GM23338 (cell line): ENCODE measurements at regions not wholly inside any gene's neighbourhood (a gene's known extent, or its start where the extent isn't known, plus 50 kb on each side); places are given as distances from the start of the nearest gene placed in this dataset.

ENCODE experiments used
- ATAC-seq: fragments of 200-7000 bp; cut with Tn5 transposase; 3 replicates; pipeline ENCODE4 v1.9.1; 2020
- DNase-seq: peaks from one replicate; pipeline ENCODE4 v3.0.0-alpha.2; 2015; ENCODE audit warnings: low spot score
- H2AFZ ChIP-seq: fragments of 200-600 bp; sonication (generic); 2 replicates; pipeline ENCODE4 v1.8.0; 2016; ENCODE audit warnings: antibody characterized with exemption, mild to moderate bottlenecking, moderate library complexity
- H3F3A ChIP-seq: fragments of 200-600 bp; sonication (generic); replicated peaks from 2 replicates; pipeline ENCODE4 v1.8.0; 2017; ENCODE audit warnings: antibody characterized with exemption, mixed run types, low read depth
- H3K27ac ChIP-seq: fragments of 200-600 bp; sonication (generic); 2 replicates; pipeline ENCODE4 v1.6.1; 2016; ENCODE audit warnings: low read depth
- H3K27me3 ChIP-seq: fragments of 200-600 bp; sonication (generic); 2 replicates; pipeline ENCODE4 v1.8.0; 2016; ENCODE audit warnings: mild to moderate bottlenecking, mixed run types, moderate library complexity; ENCODE audit not compliant: insufficient read depth
- H3K36me3 ChIP-seq: fragments of 200-600 bp; sonication (generic); 2 replicates; pipeline ENCODE4 v1.8.0; 2016; ENCODE audit warnings: mild to moderate bottlenecking; ENCODE audit not compliant: insufficient read depth
- H3K4me1 ChIP-seq: fragments of 200-600 bp; sonication (generic); 2 replicates; pipeline ENCODE4 v1.8.0; 2016; ENCODE audit warnings: mild to moderate bottlenecking, moderate library complexity; ENCODE audit not compliant: insufficient read depth
- H3K4me2 ChIP-seq: fragments of 200-600 bp; sonication (generic); 2 replicates; pipeline ENCODE4 v1.7.1; 2017; ENCODE audit warnings: mixed run types
- H3K4me3 ChIP-seq: fragments of 200-600 bp; sonication (generic); 2 replicates; pipeline ENCODE4 v1.6.1; 2016; ENCODE audit warnings: mixed run types
- H3K79me2 ChIP-seq: fragments of 200-600 bp; sonication (generic); replicated peaks from 2 replicates; pipeline ENCODE4 v1.8.0; 2017; ENCODE audit warnings: mild to moderate bottlenecking; ENCODE audit not compliant: insufficient read depth
- H3K9me2 ChIP-seq: fragments of 200-600 bp; sonication (generic); 2 replicates; pipeline ENCODE4 v1.8.0; 2017; ENCODE audit not compliant: insufficient read depth
- H4K20me1 ChIP-seq: fragments of 200-600 bp; sonication (generic); replicated peaks from 2 replicates; pipeline ENCODE4 v1.8.0; 2017; ENCODE audit warnings: mild to moderate bottlenecking; ENCODE audit not compliant: insufficient read depth
- H3K27ac Mint-ChIP-seq: 2 replicates; pipeline ENCODE4 v1.8.0; 2020; ENCODE audit warnings: inconsistent platforms, mild to moderate bottlenecking, moderate library complexity, mixed read lengths
- H3K27me3 Mint-ChIP-seq: 3 replicates; pipeline ENCODE4 v1.8.0; 2022; ENCODE audit warnings: low read depth, mild to moderate bottlenecking, moderate library complexity, mixed read lengths, inconsistent platforms; ENCODE audit not compliant: insufficient read depth, poor library complexity
- H3K36me3 Mint-ChIP-seq: 3 replicates; pipeline ENCODE4 v1.8.0; 2021; ENCODE audit warnings: low read depth, mild to moderate bottlenecking, inconsistent platforms, moderate library complexity, mixed read lengths
- H3K4me1 Mint-ChIP-seq: 3 replicates; pipeline ENCODE4 v1.8.0; 2020; ENCODE audit warnings: mild to moderate bottlenecking, inconsistent platforms, mixed read lengths
- H3K4me3 Mint-ChIP-seq: 3 replicates; pipeline ENCODE4 v1.8.0; 2021; ENCODE audit warnings: moderate library complexity, mild to moderate bottlenecking, inconsistent platforms, mixed read lengths
- H3K9me3 Mint-ChIP-seq: 3 replicates; pipeline ENCODE4 v1.8.0; 2020; ENCODE audit warnings: moderate library complexity, mild to moderate bottlenecking, inconsistent platforms, mixed read lengths
- CREB1 ChIP-seq: fragments of 250-450 bp; sonication (Bioruptor Pico); IDR thresholded peaks from 2 replicates; pipeline ENCODE4 v1.5.0; 2020; ENCODE audit warnings: low read depth, mild to moderate bottlenecking, moderate library complexity
- CTCF ChIP-seq, 2 experiments: fragments of 200-600 bp in 1 of 2; sonication (generic) in 1 of 2; conservative IDR thresholded peaks; 2 replicates each; pipeline versions ENCODE4 v1.5.1 to v1.6.1; 2016 to 2017; ENCODE audit warnings: antibody characterized with exemption in 2 of 2, low read depth in 2 of 2, mild to moderate bottlenecking in 2 of 2, moderate library complexity in 1 of 2
- ETS1 ChIP-seq: IDR thresholded peaks from 2 replicates; pipeline ENCODE4 v1.6.1; 2016; ENCODE audit warnings: antibody characterized with exemption
- EZH2 ChIP-seq: fragments of 200-600 bp; sonication (generic); IDR thresholded peaks from one replicate; pipeline ENCODE4 v1.8.0; 2017; ENCODE audit warnings: antibody characterized with exemption, mild to moderate bottlenecking, low read depth; ENCODE audit not compliant: unreplicated experiment
- EZH2phosphoT487 ChIP-seq: fragments of 200-600 bp; sonication (generic); IDR thresholded peaks from one replicate; pipeline ENCODE4 v1.8.1; 2018; ENCODE audit warnings: antibody characterized with exemption; ENCODE audit not compliant: unreplicated experiment
- JUNB ChIP-seq: IDR thresholded peaks from one replicate; pipeline ENCODE4 v1.6.1; 2016; ENCODE audit warnings: antibody characterized with exemption; ENCODE audit not compliant: unreplicated experiment
- NANOG ChIP-seq: IDR thresholded peaks from 2 replicates; pipeline ENCODE4 v1.6.1; 2016; ENCODE audit warnings: antibody characterized with exemption, borderline replicate concordance
- POLR2AphosphoS5 ChIP-seq: IDR thresholded peaks from 2 replicates; pipeline ENCODE4 v1.6.1; 2016; ENCODE audit warnings: antibody characterized with exemption, low read depth
- STAT1 ChIP-seq: IDR thresholded peaks from one replicate; pipeline ENCODE4 v1.6.1; 2016; ENCODE audit warnings: antibody characterized with exemption; ENCODE audit not compliant: unreplicated experiment
- ZNF114 ChIP-seq: fragments of 250-450 bp; sonication (Bioruptor Pico); IDR thresholded peaks from 2 replicates; pipeline ENCODE4 v1.5.0; 2020; ENCODE audit warnings: mild to moderate bottlenecking, moderate library complexity
- ZNF331 ChIP-seq: fragments of 250-450 bp; sonication (Bioruptor Pico); IDR thresholded peaks from 2 replicates; pipeline ENCODE4 v1.5.0; 2020; ENCODE audit warnings: low read depth, mild to moderate bottlenecking, moderate library complexity
- ZNF462 ChIP-seq: fragments of 250-450 bp; sonication (Bioruptor Pico); IDR thresholded peaks from 2 replicates; pipeline ENCODE4 v1.5.0; 2020; ENCODE audit warnings: mild to moderate bottlenecking, moderate library complexity
- TF ChIP-seq, protein P1 (sequence below): IDR thresholded peaks from one replicate; pipeline ENCODE4 v1.6.1; 2018; ENCODE audit warnings: antibody characterized with exemption; ENCODE audit not compliant: unreplicated experiment

- Mint-ChIP-seq H3K27me3 (no peaks in the 10 kb centered on the region), H3K4me1 (peaks cover 4% of the 10 kb centered on the region; the same call in 2 of the 3 replicates), H3K36me3 (no peaks in the 10 kb centered on the region), H3K4me3 (no peak overlapping the region), H3K27ac (no peak overlapping the region), H3K9me3 (peaks cover 5% of the 10 kb centered on the region; the same call in 2 of the 3 replicates)
- ATAC-seq (no peak), DNase-seq (no peak)
- TF ChIP-seq POLR2AphosphoS5 (no peak), CTCF (conservative IDR thresholded peaks at IDR 0.05; ENCODE audit: low read depth in 2 of 2) (no peak), EZH2phosphoT487 (no peak), JUNB (no peak), ZNF462 (CRISPR knock-in tag) (no peak), EZH2 (no peak), ZNF331 (CRISPR knock-in tag) (no peak), CREB1 (CRISPR knock-in tag) (no peak), ETS1 (no peak), STAT1 (no peak), NANOG (no peak), ZNF114 (CRISPR knock-in tag) (no peak)
- TF ChIP-seq, protein P1, sequence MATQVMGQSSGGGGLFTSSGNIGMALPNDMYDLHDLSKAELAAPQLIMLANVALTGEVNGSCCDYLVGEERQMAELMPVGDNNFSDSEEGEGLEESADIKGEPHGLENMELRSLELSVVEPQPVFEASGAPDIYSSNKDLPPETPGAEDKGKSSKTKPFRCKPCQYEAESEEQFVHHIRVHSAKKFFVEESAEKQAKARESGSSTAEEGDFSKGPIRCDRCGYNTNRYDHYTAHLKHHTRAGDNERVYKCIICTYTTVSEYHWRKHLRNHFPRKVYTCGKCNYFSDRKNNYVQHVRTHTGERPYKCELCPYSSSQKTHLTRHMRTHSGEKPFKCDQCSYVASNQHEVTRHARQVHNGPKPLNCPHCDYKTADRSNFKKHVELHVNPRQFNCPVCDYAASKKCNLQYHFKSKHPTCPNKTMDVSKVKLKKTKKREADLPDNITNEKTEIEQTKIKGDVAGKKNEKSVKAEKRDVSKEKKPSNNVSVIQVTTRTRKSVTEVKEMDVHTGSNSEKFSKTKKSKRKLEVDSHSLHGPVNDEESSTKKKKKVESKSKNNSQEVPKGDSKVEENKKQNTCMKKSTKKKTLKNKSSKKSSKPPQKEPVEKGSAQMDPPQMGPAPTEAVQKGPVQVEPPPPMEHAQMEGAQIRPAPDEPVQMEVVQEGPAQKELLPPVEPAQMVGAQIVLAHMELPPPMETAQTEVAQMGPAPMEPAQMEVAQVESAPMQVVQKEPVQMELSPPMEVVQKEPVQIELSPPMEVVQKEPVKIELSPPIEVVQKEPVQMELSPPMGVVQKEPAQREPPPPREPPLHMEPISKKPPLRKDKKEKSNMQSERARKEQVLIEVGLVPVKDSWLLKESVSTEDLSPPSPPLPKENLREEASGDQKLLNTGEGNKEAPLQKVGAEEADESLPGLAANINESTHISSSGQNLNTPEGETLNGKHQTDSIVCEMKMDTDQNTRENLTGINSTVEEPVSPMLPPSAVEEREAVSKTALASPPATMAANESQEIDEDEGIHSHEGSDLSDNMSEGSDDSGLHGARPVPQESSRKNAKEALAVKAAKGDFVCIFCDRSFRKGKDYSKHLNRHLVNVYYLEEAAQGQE: no peak
- H3K4me1 ChIP-seq: no peaks in the 10 kb centered on the region
- no peaks in the 10 kb centered on the region for H3K9me2 ChIP-seq
- H3K36me3 ChIP-seq: no peaks in the 10 kb centered on the region
- no peak overlapping the region for H2AFZ ChIP-seq
- no peak overlapping the region for H3K27ac ChIP-seq
- no peak overlapping the region for H3K4me3 ChIP-seq
- H3K79me2 ChIP-seq: no peaks in the 10 kb centered on the region
- H3K27me3 ChIP-seq: no peaks in the 10 kb centered on the region
- no peaks in the 10 kb centered on the region for H3F3A ChIP-seq
- no peaks in the 10 kb centered on the region for H4K20me1 ChIP-seq
- no peak overlapping the region for H3K4me2 ChIP-seq
Observed at GRCh38 chr6:9409126-9409525, 973.8 kb upstream of the SLC35B3 start.
